GM12878 (cell line): ENCODE measurements at regions not wholly inside any gene's neighbourhood (a gene's known extent, or its start where the extent isn't known, plus 50 kb on each side); places are given as distances from the start of the nearest gene placed in this dataset.

ENCODE experiments used
- ATAC-seq: fragments of 200-7000 bp; cut with Tn5 transposase; 3 replicates; pipeline ENCODE4 v1.9.1; 2020; ENCODE audit warnings: mild to moderate bottlenecking, moderate library complexity
- BruUV-seq: library from RNA; stranded (reverse); fragments of 400-500 nt; replicated peaks from 2 replicates; lab custom pipeline; 2021; lab: Mats Ljungman, UMichigan
- CTCF ChIA-PET: fragments of 300-600 bp; sonication (Branson Sonifier 250); formaldehyde crosslinking; extraction: SDS; loops from one replicate; lab custom pipeline; 2021; ENCODE audit warnings: inconsistent platforms; lab: Yijun Ruan, JAX
- POLR2A ChIA-PET: fragments of 350-600 bp; formaldehyde crosslinking; extraction: SDS; loops from one replicate; lab custom pipeline; 2021; ENCODE audit warnings: inconsistent platforms; lab: Charles Lee
- RAD21 ChIA-PET: fragments of 300-600 bp; sonication (Branson Sonifier 250); formaldehyde crosslinking; loops from one replicate; lab custom pipeline; 2023; ENCODE audit warnings: antibody characterized with exemption; ENCODE audit not compliant: unreplicated experiment; lab: Charles Lee
- SMC1A ChIA-PET: fragments of 300-600 bp; sonication (Branson Sonifier 250); formaldehyde crosslinking; loops from one replicate; lab custom pipeline; 2023; ENCODE audit not compliant: unreplicated experiment, uncharacterized antibody; lab: Charles Lee
- DNase-seq: peaks from one replicate; pipeline ENCODE4 v3.0.0-alpha.2; 2011; ENCODE audit warnings: low read depth, low spot score
- FAIRE-seq: peaks from 3 replicates; lab custom pipeline; 2011; peaks lifted over from hg19 to GRCh38; lab: Jason Lieb, UNC
- H2AFZ ChIP-seq: 2 replicates; pipeline ENCODE4 v1.6.0; 2011; ENCODE audit warnings: low read depth, low read length, control low read depth; ENCODE audit not compliant: control insufficient read depth
- H3K27ac ChIP-seq: 2 replicates; pipeline ENCODE4 v1.5.1; 2011; ENCODE audit warnings: control low read depth; ENCODE audit not compliant: control insufficient read depth, insufficient read depth
- H3K27me3 ChIP-seq, 2 experiments: replicated peaks in 1 of 2; 2 replicates each; pipeline versions ENCODE4 v1.6.0 to v1.6.1; 2011; ENCODE audit warnings: low read length in 1 of 2; ENCODE audit not compliant: control insufficient read depth in 2 of 2, insufficient read depth in 2 of 2
- H3K36me3 ChIP-seq, 2 experiments: 2 replicates each; pipeline ENCODE4 v1.5.1; 2011; ENCODE audit warnings: low read length in 1 of 2; ENCODE audit not compliant: control insufficient read depth in 2 of 2, insufficient read depth in 2 of 2
- H3K4me1 ChIP-seq: 2 replicates; pipeline ENCODE4 v1.6.1; 2011; ENCODE audit warnings: mild to moderate bottlenecking, low read length, moderate library complexity, mixed read lengths; ENCODE audit not compliant: control insufficient read depth, insufficient read depth
- H3K4me2 ChIP-seq: 2 replicates; pipeline ENCODE4 v1.6.0; 2011; ENCODE audit warnings: control low read depth; ENCODE audit not compliant: control insufficient read depth, insufficient read depth
- H3K4me3 ChIP-seq: fragments of 200-600 bp; sonication (generic); 2 replicates; pipeline ENCODE4 v1.5.1; 2016
- H3K79me2 ChIP-seq: 2 replicates; pipeline ENCODE4 v1.6.0; 2011; ENCODE audit warnings: low read length; ENCODE audit not compliant: control insufficient read depth, insufficient read depth
- H3K9ac ChIP-seq: 2 replicates; pipeline ENCODE4 v1.8.0; 2011; ENCODE audit warnings: low read length, control low read depth, mixed read lengths; ENCODE audit not compliant: control insufficient read depth, insufficient read depth
- H3K9me3 ChIP-seq: replicated peaks from 3 replicates; pipeline ENCODE4 v1.5.1; 2011; ENCODE audit warnings: mild to moderate bottlenecking, low read length; ENCODE audit not compliant: control insufficient read depth, insufficient read depth
- H4K20me1 ChIP-seq: 2 replicates; pipeline ENCODE4 v1.6.0; 2011; ENCODE audit not compliant: control insufficient read depth, insufficient read depth
- KDM1A ChIP-seq: fragments of 200-600 bp; sonication (generic); IDR thresholded peaks from 2 replicates; pipeline ENCODE4 v1.6.1; 2016; ENCODE audit warnings: borderline replicate concordance
- MEF2A ChIP-seq: IDR thresholded peaks from 2 replicates; pipeline ENCODE4 v1.6.1; 2011; ENCODE audit warnings: low read depth, mild to moderate bottlenecking, low read length, moderate library complexity; ENCODE audit not compliant: insufficient read depth
- NBN ChIP-seq: fragments of 450-650 bp; IDR thresholded peaks from 2 replicates; pipeline ENCODE4 v1.6.1; 2016
- NR2C2 ChIP-seq: IDR thresholded peaks from 2 replicates; pipeline ENCODE4 v1.6.1; 2011; ENCODE audit warnings: borderline replicate concordance, low read depth; ENCODE audit not compliant: control insufficient read depth, insufficient read length
- POLR2AphosphoS5 ChIP-seq: IDR thresholded peaks from 2 replicates; pipeline ENCODE4 v1.6.1; 2011; ENCODE audit warnings: mild to moderate bottlenecking, low read length, inconsistent platforms
- SMAD5 ChIP-seq: IDR thresholded peaks from 2 replicates; pipeline ENCODE4 v1.6.1; 2016; ENCODE audit warnings: antibody characterized with exemption, low read depth
- SMC3 ChIP-seq: IDR thresholded peaks from 2 replicates; pipeline ENCODE4 v1.6.1; 2011; ENCODE audit warnings: low read length, improper control_type of control experiment, borderline replicate concordance
- SP1 ChIP-seq: IDR thresholded peaks from one replicate; pipeline ENCODE4 v1.6.1; 2011; ENCODE audit warnings: low read depth, low read length
- WGBS: methylation state at CpG from one replicate; pipeline ENCODE4 v1.1.6; 2016; ENCODE audit warnings: low lambda C conversion rate; ENCODE audit not compliant: insufficient replicate concordance, insufficient coverage; ENCODE audit errors: missing lambda C conversion rate; 5-methylcytosine and 5-hydroxymethylcytosine counted together
- in situ Hi-C: fragments of 300-500 bp; cut with MboI; formaldehyde crosslinking; loops from 9 replicates; pipeline ENCODE4 v1.14.3; 2018; ENCODE audit warnings: mixed read lengths
- intact Hi-C: fragments of 100-400 bp; cut with micrococcal nuclease; formaldehyde crosslinking; loops from one replicate; pipeline ENCODE4 v1.14.2; 2022; ENCODE audit not compliant: unreplicated experiment
- TF ChIP-seq, protein P1 (sequence below): fragments of 450-650 bp; IDR thresholded peaks from 2 replicates; pipeline ENCODE4 v1.6.1; 2017; ENCODE audit warnings: borderline replicate concordance

DNA sequence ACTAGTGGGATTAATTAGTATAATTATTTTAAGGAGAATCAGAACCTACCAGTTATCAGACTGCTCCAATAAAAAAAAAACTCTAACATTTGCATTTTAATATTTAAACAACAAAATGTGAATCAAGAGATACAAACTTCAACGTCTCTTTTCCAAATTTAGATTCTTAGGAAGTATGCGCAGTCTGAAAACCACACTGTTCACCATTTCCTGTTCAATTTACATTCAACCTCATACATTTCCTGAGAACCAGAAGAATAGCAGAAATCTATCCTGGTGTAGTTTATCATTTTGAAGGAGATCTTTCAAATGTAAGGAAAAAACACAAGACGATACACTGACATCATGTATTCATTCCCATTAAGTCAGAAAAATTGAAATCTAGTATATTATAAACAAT is 869.2 kb downstream of the EFNA5 start (continued):
- TF ChIP-seq, protein P1, sequence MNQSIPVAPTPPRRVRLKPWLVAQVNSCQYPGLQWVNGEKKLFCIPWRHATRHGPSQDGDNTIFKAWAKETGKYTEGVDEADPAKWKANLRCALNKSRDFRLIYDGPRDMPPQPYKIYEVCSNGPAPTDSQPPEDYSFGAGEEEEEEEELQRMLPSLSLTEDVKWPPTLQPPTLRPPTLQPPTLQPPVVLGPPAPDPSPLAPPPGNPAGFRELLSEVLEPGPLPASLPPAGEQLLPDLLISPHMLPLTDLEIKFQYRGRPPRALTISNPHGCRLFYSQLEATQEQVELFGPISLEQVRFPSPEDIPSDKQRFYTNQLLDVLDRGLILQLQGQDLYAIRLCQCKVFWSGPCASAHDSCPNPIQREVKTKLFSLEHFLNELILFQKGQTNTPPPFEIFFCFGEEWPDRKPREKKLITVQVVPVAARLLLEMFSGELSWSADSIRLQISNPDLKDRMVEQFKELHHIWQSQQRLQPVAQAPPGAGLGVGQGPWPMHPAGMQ: no peak
- no peak for TF ChIP-seq SP1

DNA sequence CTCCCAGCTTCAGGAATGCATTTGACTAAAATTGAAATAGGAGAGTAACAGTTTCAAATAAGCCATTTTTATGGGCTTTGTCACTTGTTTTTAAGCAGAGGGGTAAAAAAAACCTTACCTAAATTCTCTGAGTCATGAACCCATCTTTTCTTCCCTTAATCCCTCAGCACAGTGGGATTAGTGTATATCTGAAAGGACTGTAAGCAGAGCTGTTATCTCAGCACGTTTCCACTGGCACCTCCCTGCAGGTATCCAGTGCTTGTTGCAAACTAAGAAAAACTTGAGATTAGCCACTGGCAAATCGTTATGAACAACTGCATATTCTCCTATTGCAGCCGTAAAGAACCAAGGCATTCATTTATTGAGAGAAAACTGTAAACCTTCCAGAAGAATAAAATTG is 872.7 kb downstream of the EFNA5 start:
- Histone ChIP-seq H4K20me1 (no peaks in the 10 kb centered on the region), H3K27ac (no peak overlapping the region)
- RAD21 ChIA-PET: no interaction called here
- TF ChIP-seq NR2C2 (no peak), SMAD5 (no peak), NBN (no peak), POLR2AphosphoS5 (no peak), SMC3 (no peak), KDM1A (no peak), MEF2A (no peak)
- TF ChIP-seq, all 136 proteins: peak for 0
- H3K79me2 ChIP-seq: no peaks in the 10 kb centered on the region
- H3K36me3 ChIP-seq: no peaks in the 10 kb centered on the region
- no peak overlapping the region for H3K9ac ChIP-seq
- BruUV-seq: no TSS peak
- no peak overlapping the region for H2AFZ ChIP-seq
- ChIA-PET SMC1A (interaction anchor here (1.6 kb wide), 1 partner anchor 49 kb away, joined by 3 read pairs; no protein-coding TSS in a partner anchor), POLR2A (no interaction called here), CTCF (no interaction called here)
- FAIRE-seq (no peak), DNase-seq (no peak), ATAC-seq (no peak)
- 29% methylated on average over 3 of the region's 3 CpGs for WGBS
- H3K27me3 ChIP-seq: no peaks in the 10 kb centered on the region
- in situ Hi-C loops (no loop called here), intact Hi-C loops (no loop called here)
- H3K4me2 ChIP-seq: no peak overlapping the region
- H3K4me3 ChIP-seq: no peak overlapping the region
- no peaks in the 10 kb centered on the region for H3K9me3 ChIP-seq
- H3K4me1 ChIP-seq: no peaks in the 10 kb centered on the region
